PC-3 (cell line): ENCODE measurements at regions not wholly inside any gene's neighbourhood (a gene's known extent, or its start where the extent isn't known, plus 50 kb on each side); places are given as distances from the start of the nearest gene placed in this dataset.
"Not testable (repeated sequence)": the region's sequence is repeated elsewhere in the genome, so short reads cannot be mapped to it uniquely, and the experiment has no call there.

Experiments used
- ATAC-seq: fragments of 200-7000 bp; cut with Tn5 transposase; 2 replicates; pipeline ENCODE4 v1.9.1; 2020; ENCODE audit warnings: mild to moderate bottlenecking, moderate library complexity
- BruUV-seq: library from RNA; stranded (reverse); fragments of 400-500 nt; replicated peaks from 2 replicates; lab custom pipeline; 2021; lab: Mats Ljungman, UMichigan
- CTCF ChIA-PET: fragments of 300-600 bp; sonication (Branson Sonifier 250); formaldehyde crosslinking; loops from one replicate; lab custom pipeline; 2022; ENCODE audit warnings: antibody characterized with exemption; lab: Charles Lee
- POLR2A ChIA-PET: fragments of 300-600 bp; sonication (Branson Sonifier 250); formaldehyde crosslinking; loops from one replicate; lab custom pipeline; 2022; ENCODE audit warnings: antibody characterized with exemption; ENCODE audit not compliant: unreplicated experiment; lab: Charles Lee
- DNase-seq: peaks from one replicate; pipeline ENCODE4 v3.0.0-alpha.2; 2015
- H2AFZ ChIP-seq: fragments of 300-600 bp; sonication (generic); 2 replicates; pipeline ENCODE4 v1.6.0; 2016; ENCODE audit warnings: antibody characterized with exemption, low read length
- H3F3A ChIP-seq: fragments of 300-600 bp; sonication (generic); one replicate; pipeline ENCODE4 v1.6.0; 2017; ENCODE audit warnings: antibody characterized with exemption, low read length, control low read depth, mild to moderate bottlenecking; ENCODE audit not compliant: unreplicated experiment
- H3K27ac ChIP-seq: fragments of 300-600 bp; sonication (generic); 2 replicates; pipeline ENCODE4 v1.5.1; 2016; ENCODE audit warnings: mild to moderate bottlenecking, low read length
- H3K27me3 ChIP-seq: fragments of 300-600 bp; sonication (generic); 2 replicates; pipeline ENCODE4 v1.6.1; 2016; ENCODE audit warnings: low read length, mixed read lengths
- H3K36me3 ChIP-seq: fragments of 300-600 bp; sonication (generic); 2 replicates; pipeline ENCODE4 v1.6.1; 2016; ENCODE audit warnings: low read depth, mixed run types, low read length, mixed read lengths
- H3K4me1 ChIP-seq: fragments of 300-600 bp; sonication (generic); 2 replicates; pipeline ENCODE4 v1.5.1; 2016; ENCODE audit warnings: low read length; ENCODE audit not compliant: insufficient read depth
- H3K4me2 ChIP-seq: fragments of 300-600 bp; sonication (generic); 2 replicates; pipeline ENCODE4 v1.6.0; 2016; ENCODE audit warnings: low read length
- H3K4me3 ChIP-seq: fragments of 300-600 bp; sonication (generic); 2 replicates; pipeline ENCODE4 v1.5.1; 2016; ENCODE audit warnings: mild to moderate bottlenecking, low read length, mixed read lengths
- H3K79me2 ChIP-seq: fragments of 300-600 bp; sonication (generic); 2 replicates; pipeline ENCODE4 v1.6.1; 2017; ENCODE audit warnings: low read length, mixed read lengths
- H3K9ac ChIP-seq: fragments of 300-600 bp; sonication (generic); 2 replicates; pipeline ENCODE4 v1.6.0; 2016; ENCODE audit warnings: mild to moderate bottlenecking, low read length
- H3K9me2 ChIP-seq: fragments of 300-600 bp; sonication (generic); replicated peaks from 2 replicates; pipeline ENCODE4 v1.6.1; 2016; ENCODE audit warnings: mixed run types, low read length, mixed read lengths
- H3K9me3 ChIP-seq: fragments of 300-600 bp; sonication (generic); 2 replicates; pipeline ENCODE4 v1.6.1; 2016; ENCODE audit warnings: low read length, mixed read lengths
- H4K20me1 ChIP-seq: fragments of 300-600 bp; sonication (generic); 2 replicates; pipeline ENCODE4 v1.6.1; 2016; ENCODE audit warnings: low read length, mixed read lengths
- intact Hi-C: fragments of 100-400 bp; cut with micrococcal nuclease; formaldehyde crosslinking; loops from 2 replicates; pipeline ENCODE4 v1.9.0; 2023

- H4K20me1 ChIP-seq, intact Hi-C loops, H3K9me2 ChIP-seq, ATAC-seq, H3K4me1 ChIP-seq, H3K9me3 ChIP-seq, H3K4me3 ChIP-seq, CTCF ChIA-PET, H3K79me2 ChIP-seq, H3K36me3 ChIP-seq, H3K4me2 ChIP-seq, BruUV-seq, H3F3A ChIP-seq, POLR2A ChIA-PET, DNase-seq, H3K27ac ChIP-seq, H3K27me3 ChIP-seq, H3K9ac ChIP-seq, H2AFZ ChIP-seq: not testable (repeated sequence)
Measured at GRCh38 chr2:5628484-5628883, 63.7 kb upstream of the SOX11 start.

GRCh38 chr2:5629510-5629909 lies 62.7 kb upstream of the SOX11 start:
- not testable (repeated sequence) for BruUV-seq, ATAC-seq

GRCh38 chr2:5637051-5637450 lies 55.1 kb upstream of the SOX11 start:
- H3K27me3 ChIP-seq, ATAC-seq, H3K4me1 ChIP-seq, POLR2A ChIA-PET, DNase-seq, H3K79me2 ChIP-seq, H3K36me3 ChIP-seq, H2AFZ ChIP-seq, BruUV-seq, H3K4me3 ChIP-seq, H3K4me2 ChIP-seq, H3K9ac ChIP-seq, H3F3A ChIP-seq, H4K20me1 ChIP-seq, H3K9me3 ChIP-seq, CTCF ChIA-PET, intact Hi-C loops, H3K27ac ChIP-seq, H3K9me2 ChIP-seq: not testable (repeated sequence)

More at GRCh38 chr2:5629510-5629909, 62.7 kb upstream of the SOX11 start:
- H4K20me1 ChIP-seq, H2AFZ ChIP-seq, H3K4me3 ChIP-seq, H3K4me2 ChIP-seq, POLR2A ChIA-PET, H3K4me1 ChIP-seq, H3K36me3 ChIP-seq, H3K27ac ChIP-seq, H3K9me2 ChIP-seq, CTCF ChIA-PET, H3K79me2 ChIP-seq, H3F3A ChIP-seq, DNase-seq, intact Hi-C loops, H3K9me3 ChIP-seq, H3K9ac ChIP-seq, H3K27me3 ChIP-seq: not testable (repeated sequence)
